ENCODE measurements at regions not wholly inside any gene's neighbourhood (a gene's known extent, or its start where the extent isn't known, plus 50 kb on each side); places are given as distances from the start of the nearest gene placed in this dataset.

- no peak overlapping the region for H3K27ac ChIP-seq (ENCODE audit: low read length)
Measured at GRCh38 chr5:58327289-58327688, 132.6 kb downstream of the PLK2 start.

GRCh38 chr5:58326022-58326421 is 133.9 kb downstream of the PLK2 start:
- H3K4me2 ChIP-seq (ENCODE audit: low read depth, low read length), result no peak overlapping the region

More at GRCh38 chr5:58327289-58327688, 132.6 kb downstream of the PLK2 start:
- Histone ChIP-seq H3K27me3 (replicated peaks; ENCODE audit: insufficient read depth, low read length) (no peaks in the 10 kb centered on the region), H2AFZ (ENCODE audit: low read length) (no peak overlapping the region), H4K20me1 (ENCODE audit: insufficient read depth, low read length) (no peaks in the 10 kb centered on the region), H3F3A (ENCODE audit: insufficient read depth, low read length) (no peaks in the 10 kb centered on the region), H3K4me1 (ENCODE audit: low read length) (peaks cover 11% of the 10 kb centered on the region), H3K9ac (ENCODE audit: low read length) (no peak overlapping the region), H3K4me3 (ENCODE audit: low read length) (no peak overlapping the region), H3K9me2 (replicated peaks; ENCODE audit: insufficient read depth, low read length) (no peaks in the 10 kb centered on the region), H3K9me3 (replicated peaks; ENCODE audit: insufficient read depth, low read length) (no peaks in the 10 kb centered on the region), H3K79me2 (ENCODE audit: low read length) (no peaks in the 10 kb centered on the region), H3K36me3 (replicated peaks; ENCODE audit: insufficient read depth, low read length) (no peaks in the 10 kb centered on the region), H3K4me2 (ENCODE audit: low read depth, low read length) (no peak overlapping the region)
- DNase-seq, result peak; percentile 18
- TF ChIP-seq CTCF (IDR thresholded peaks at IDR 0.05; ENCODE audit: low read length) (no peak), EZH2 (optimal IDR thresholded peaks at IDR 0.05; ENCODE audit: low read depth, low read length) (no peak), EZH2phosphoT487 (IDR thresholded peaks at IDR 0.05; ENCODE audit: low read length) (no peak)

GRCh38 chr5:58322453-58322852 is 137.4 kb downstream of the PLK2 start:
- peaks cover 8% of the 10 kb centered on the region for H3K4me1 ChIP-seq (ENCODE audit: low read length)
- no peaks in the 10 kb centered on the region for H3K9me3 ChIP-seq (replicated peaks; ENCODE audit: insufficient read depth, low read length)
- H3K4me3 ChIP-seq (ENCODE audit: low read length), result no peak overlapping the region
- H3K36me3 ChIP-seq (replicated peaks; ENCODE audit: insufficient read depth, low read length), result no peaks in the 10 kb centered on the region
- H3K27me3 ChIP-seq (replicated peaks; ENCODE audit: insufficient read depth, low read length), result no peaks in the 10 kb centered on the region
- no peak overlapping the region for H3K27ac ChIP-seq (ENCODE audit: low read length)
- H3K79me2 ChIP-seq (ENCODE audit: low read length), result no peaks in the 10 kb centered on the region
- no peaks in the 10 kb centered on the region for H3K9me2 ChIP-seq (replicated peaks; ENCODE audit: insufficient read depth, low read length)
- H3K9ac ChIP-seq (ENCODE audit: low read length), result no peak overlapping the region
- no peak overlapping the region for H2AFZ ChIP-seq (ENCODE audit: low read length)
- H4K20me1 ChIP-seq (ENCODE audit: insufficient read depth, low read length), result no peaks in the 10 kb centered on the region
- H3K4me2 ChIP-seq (ENCODE audit: low read depth, low read length), result no peak overlapping the region
- TF ChIP-seq CTCF (IDR thresholded peaks at IDR 0.05; ENCODE audit: low read length) (no peak), EZH2 (optimal IDR thresholded peaks at IDR 0.05; ENCODE audit: low read depth, low read length) (no peak), EZH2phosphoT487 (IDR thresholded peaks at IDR 0.05; ENCODE audit: low read length) (no peak)
- no peak for DNase-seq
- no peaks in the 10 kb centered on the region for H3F3A ChIP-seq (ENCODE audit: insufficient read depth, low read length)

More at GRCh38 chr5:58326022-58326421, 133.9 kb downstream of the PLK2 start:
- no peak for DNase-seq
- no peaks in the 10 kb centered on the region for H3K9me2 ChIP-seq (replicated peaks; ENCODE audit: insufficient read depth, low read length)
- H3K4me3 ChIP-seq (ENCODE audit: low read length), result no peak overlapping the region
- no peaks in the 10 kb centered on the region for H3K9me3 ChIP-seq (replicated peaks; ENCODE audit: insufficient read depth, low read length)
- no peaks in the 10 kb centered on the region for H3K36me3 ChIP-seq (replicated peaks; ENCODE audit: insufficient read depth, low read length)
- peaks cover 11% of the 10 kb centered on the region for H3K4me1 ChIP-seq (ENCODE audit: low read length)
- no peak overlapping the region for H3K9ac ChIP-seq (ENCODE audit: low read length)
- no peaks in the 10 kb centered on the region for H3F3A ChIP-seq (ENCODE audit: insufficient read depth, low read length)
- no peak overlapping the region for H2AFZ ChIP-seq (ENCODE audit: low read length)
- H3K27me3 ChIP-seq (replicated peaks; ENCODE audit: insufficient read depth, low read length), result no peaks in the 10 kb centered on the region
- no peak overlapping the region for H3K27ac ChIP-seq (ENCODE audit: low read length)
- no peaks in the 10 kb centered on the region for H4K20me1 ChIP-seq (ENCODE audit: insufficient read depth, low read length)
- no peak for TF ChIP-seq CTCF (IDR thresholded peaks at IDR 0.05; ENCODE audit: low read length)
- TF ChIP-seq EZH2phosphoT487 (IDR thresholded peaks at IDR 0.05; ENCODE audit: low read length), result no peak
- TF ChIP-seq EZH2 (optimal IDR thresholded peaks at IDR 0.05; ENCODE audit: low read depth, low read length), result no peak
- no peaks in the 10 kb centered on the region for H3K79me2 ChIP-seq (ENCODE audit: low read length)

Measured in MM.1S (cell line).